Body of pancreas (tissue), 4 donors: ENCODE measurements at regions not wholly inside any gene's neighbourhood (a gene's known extent, or its start where the extent isn't known, plus 50 kb on each side); places are given as distances from the start of the nearest gene placed in this dataset.

Experiments
- ATAC-seq: fragments of 150-250 bp; one replicate; pipeline ENCODE4 v1.9.1; 2016
- DNase-seq, 4 donors: peaks; one replicate each; pipeline ENCODE4 v3.0.0-alpha.2; 2019
- H3K27ac ChIP-seq, 4 donors: fragments of 200-600 bp; sonication (generic); 1 replicate in 3 of 4; 2 replicates in 1 of 4; pipeline versions ENCODE4 v1.5.1 to v1.6.1; 2016 to 2019; ENCODE audit warnings: mild to moderate bottlenecking in 1 of 4, mixed read lengths in 1 of 4, moderate library complexity in 1 of 4
- H3K27me3 ChIP-seq, 2 donors: fragments of 200-600 bp; sonication (generic); one replicate each; pipeline ENCODE4 v1.6.0; 2016; ENCODE audit warnings: mild to moderate bottlenecking in 1 of 2
- H3K36me3 ChIP-seq, 2 donors: fragments of 200-600 bp; sonication (generic); replicated peaks in 1 of 2; 2 replicates each; pipeline ENCODE4 v1.5.1; 2016; ENCODE audit warnings: low read depth in 2 of 2; ENCODE audit not compliant: insufficient read depth in 1 of 2
- H3K4me1 ChIP-seq: fragments of 200-600 bp; sonication (generic); one replicate; pipeline ENCODE4 v1.6.0; 2016
- H3K4me3 ChIP-seq, 2 donors: fragments of 200-600 bp; sonication (generic); 1 replicate in 1 of 2; 2 replicates in 1 of 2; pipeline ENCODE4 v1.5.1; 2016 to 2019
- H3K9me3 ChIP-seq, 3 donors: fragments of 200-600 bp; sonication (generic); 1 replicate in 2 of 3; 2 replicates in 1 of 3; pipeline ENCODE4 v1.5.1; 2016
- POLR2A ChIP-seq, 3 donors: fragments of 450-650 bp; IDR thresholded peaks; one replicate each; pipeline ENCODE4 v1.6.1; 2016; ENCODE audit warnings: antibody characterized with exemption in 3 of 3, mild to moderate bottlenecking in 2 of 3
- WGBS, 2 donors: methylation state at CpG; one replicate each; pipeline ENCODE4 v1.1.5; 2017; 5-methylcytosine and 5-hydroxymethylcytosine counted together
- intact Hi-C: fragments of 100-400 bp; cut with DNase I; formaldehyde crosslinking; loops from one replicate; pipeline ENCODE4 v1.15.1; 2023
- TF ChIP-seq, protein P1 (sequence below), 7 experiments: fragments of 450-650 bp in 4 of 7; fragments of 200-600 bp in 3 of 7; sonication (generic) in 3 of 7; IDR thresholded peaks; one replicate each; pipeline ENCODE4 v1.5.1; 2016 to 2019; ENCODE audit warnings: antibody characterized with exemption in 7 of 7

DNA sequence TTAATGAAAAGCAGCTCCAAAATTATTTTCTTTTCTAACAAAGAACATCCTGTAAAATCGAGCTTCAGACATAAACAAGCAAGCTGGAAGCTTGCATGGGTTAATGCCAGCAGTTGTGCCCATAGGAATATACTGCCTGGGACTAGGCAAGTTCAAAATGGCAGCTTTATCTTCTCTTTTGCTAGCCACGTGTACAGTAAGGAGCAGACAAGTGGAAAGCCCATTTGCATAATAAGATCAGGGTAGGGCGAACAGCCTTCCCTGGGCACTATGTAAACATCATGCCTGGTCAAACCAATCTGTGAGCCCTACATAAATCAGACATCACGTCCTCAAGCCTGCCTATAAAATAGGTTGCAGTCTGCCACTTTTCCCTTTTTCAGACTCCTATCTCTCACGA, 489.7 kb downstream of the RFC3 start:
- H3K36me3 ChIP-seq: no peaks in the 10 kb centered on the region
- no peak overlapping the region for H3K27ac ChIP-seq
- WGBS, 2 donors: 53 to 57% methylated on average over 5 of the region's 5 CpGs
- ATAC-seq (no peak), DNase-seq (no peak)
- H3K27me3 ChIP-seq: no peaks in the 10 kb centered on the region
- H3K9me3 ChIP-seq: no peaks in the 10 kb centered on the region
- H3K4me3 ChIP-seq: no peak overlapping the region
- TF ChIP-seq POLR2A (IDR thresholded peaks at IDR 0.05): no peak
- TF ChIP-seq, protein P1, sequence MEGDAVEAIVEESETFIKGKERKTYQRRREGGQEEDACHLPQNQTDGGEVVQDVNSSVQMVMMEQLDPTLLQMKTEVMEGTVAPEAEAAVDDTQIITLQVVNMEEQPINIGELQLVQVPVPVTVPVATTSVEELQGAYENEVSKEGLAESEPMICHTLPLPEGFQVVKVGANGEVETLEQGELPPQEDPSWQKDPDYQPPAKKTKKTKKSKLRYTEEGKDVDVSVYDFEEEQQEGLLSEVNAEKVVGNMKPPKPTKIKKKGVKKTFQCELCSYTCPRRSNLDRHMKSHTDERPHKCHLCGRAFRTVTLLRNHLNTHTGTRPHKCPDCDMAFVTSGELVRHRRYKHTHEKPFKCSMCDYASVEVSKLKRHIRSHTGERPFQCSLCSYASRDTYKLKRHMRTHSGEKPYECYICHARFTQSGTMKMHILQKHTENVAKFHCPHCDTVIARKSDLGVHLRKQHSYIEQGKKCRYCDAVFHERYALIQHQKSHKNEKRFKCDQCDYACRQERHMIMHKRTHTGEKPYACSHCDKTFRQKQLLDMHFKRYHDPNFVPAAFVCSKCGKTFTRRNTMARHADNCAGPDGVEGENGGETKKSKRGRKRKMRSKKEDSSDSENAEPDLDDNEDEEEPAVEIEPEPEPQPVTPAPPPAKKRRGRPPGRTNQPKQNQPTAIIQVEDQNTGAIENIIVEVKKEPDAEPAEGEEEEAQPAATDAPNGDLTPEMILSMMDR (IDR thresholded peaks at IDR 0.05): no peak
- no peaks in the 10 kb centered on the region for H3K4me1 ChIP-seq
- intact Hi-C loops: no loop called here

DNA sequence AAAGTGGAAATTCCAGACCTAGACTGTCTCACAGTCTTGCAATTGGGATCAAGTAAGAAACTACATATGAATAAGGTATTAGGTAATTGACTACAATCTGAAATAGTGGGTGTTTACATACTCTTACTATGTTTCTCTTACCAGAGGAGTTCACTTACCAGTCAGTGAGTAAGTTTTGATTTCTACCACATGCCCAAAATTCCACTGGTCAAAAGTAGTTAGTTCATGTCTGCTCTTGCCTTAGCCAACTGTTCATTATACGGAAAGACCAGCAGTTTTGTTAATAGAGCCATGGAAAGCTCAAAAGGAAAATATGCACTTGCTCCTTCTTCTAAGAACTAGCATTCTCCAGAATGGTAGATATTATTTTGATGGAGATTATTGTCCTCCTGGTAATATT, 490.8 kb downstream of the RFC3 start:
- ATAC-seq (no peak), DNase-seq (no peak)
- TF ChIP-seq, protein P1 (IDR thresholded peaks at IDR 0.05): no peak
- no peak for TF ChIP-seq POLR2A (IDR thresholded peaks at IDR 0.05)
- intact Hi-C loops: no loop called here
- Histone ChIP-seq H3K27me3 (no peaks in the 10 kb centered on the region), H3K9me3 (no peaks in the 10 kb centered on the region), H3K4me3 (no peak overlapping the region), H3K36me3 (no peaks in the 10 kb centered on the region), H3K4me1 (no peaks in the 10 kb centered on the region), H3K27ac (no peak overlapping the region)
- WGBS, 2 donors: 81 to 88% methylated on average over 1 of the region's 1 CpG

DNA sequence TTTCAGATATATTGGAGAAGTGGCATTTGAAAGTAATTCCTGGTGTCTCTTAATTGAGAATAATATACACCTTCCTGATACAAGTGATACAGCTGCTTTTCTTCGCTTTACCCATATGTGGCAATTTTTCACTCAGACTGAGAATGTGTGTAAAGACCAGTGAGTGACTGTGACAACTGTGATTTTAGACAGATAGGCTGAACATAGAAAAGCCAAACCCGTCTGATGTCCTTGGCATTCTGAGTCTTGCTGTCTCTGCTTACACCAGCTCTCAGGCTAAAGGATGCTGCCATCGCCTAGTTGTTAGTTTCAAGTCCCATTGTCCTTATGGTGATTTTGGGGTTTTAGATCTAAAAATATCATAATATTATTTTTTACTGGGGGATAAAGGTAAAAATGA, 492.6 kb downstream of the RFC3 start:
- intact Hi-C loops: no loop called here
- Histone ChIP-seq H3K36me3 (no peaks in the 10 kb centered on the region), H3K27ac (no peak overlapping the region), H3K9me3 (no peaks in the 10 kb centered on the region), H3K27me3 (no peaks in the 10 kb centered on the region), H3K4me1 (no peaks in the 10 kb centered on the region), H3K4me3 (no peak overlapping the region)
- WGBS, 2 donors: 81 to 91% methylated on average over 3 of the region's 3 CpGs
- no peak for DNase-seq
- ATAC-seq: no peak
- no peak for TF ChIP-seq POLR2A (IDR thresholded peaks at IDR 0.05)
- TF ChIP-seq, protein P1 (IDR thresholded peaks at IDR 0.05): no peak

DNA sequence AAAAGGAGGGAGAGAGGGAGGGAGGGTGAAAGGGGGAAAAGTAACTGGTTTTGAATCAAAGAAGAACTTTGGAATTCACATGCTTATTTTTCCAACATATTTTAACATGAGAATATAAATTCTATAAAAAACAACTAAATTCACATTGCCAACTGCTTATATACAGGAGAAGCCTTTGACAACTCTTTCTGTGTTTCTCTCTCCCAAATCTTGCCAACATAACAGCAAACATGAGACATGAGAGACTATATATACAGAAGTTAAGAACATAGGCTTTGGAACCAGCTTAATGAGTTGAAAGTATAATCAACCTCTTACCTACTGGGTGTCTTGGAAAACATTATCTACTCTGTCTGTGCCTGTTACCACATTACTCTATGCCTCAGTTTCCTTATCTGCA, 493.3 kb downstream of the RFC3 start:
- Histone ChIP-seq H3K27ac (no peak overlapping the region), H3K4me3 (no peak overlapping the region), H3K27me3 (no peaks in the 10 kb centered on the region), H3K36me3 (no peaks in the 10 kb centered on the region), H3K4me1 (no peaks in the 10 kb centered on the region), H3K9me3 (no peaks in the 10 kb centered on the region)
- ATAC-seq (no peak), DNase-seq (no peak)
- intact Hi-C loops: no loop called here
- TF ChIP-seq, protein P1 (IDR thresholded peaks at IDR 0.05): no peak
- no peak for TF ChIP-seq POLR2A (IDR thresholded peaks at IDR 0.05)

DNA sequence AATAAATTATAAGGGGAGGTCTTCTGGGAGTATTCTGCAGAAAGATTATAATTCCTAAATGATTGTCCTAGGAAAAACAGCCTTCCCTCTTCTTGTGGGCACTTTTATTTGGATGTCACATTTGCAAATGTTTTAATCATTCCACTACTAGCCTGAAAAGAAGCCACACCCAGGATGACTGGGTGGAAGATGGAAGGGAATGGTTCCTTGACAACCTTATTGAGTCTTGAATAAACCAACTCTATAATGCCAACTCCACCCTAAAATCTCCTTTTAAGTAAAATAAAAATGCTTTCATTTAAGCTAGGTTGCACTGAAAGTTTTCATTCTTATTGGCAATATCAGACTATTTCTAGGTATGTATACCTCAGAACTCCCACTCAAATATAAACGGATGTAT, 494.6 kb downstream of the RFC3 start:
- Histone ChIP-seq H3K9me3 (no peaks in the 10 kb centered on the region), H3K36me3 (no peaks in the 10 kb centered on the region), H3K4me1 (no peaks in the 10 kb centered on the region), H3K4me3 (no peak overlapping the region), H3K27me3 (no peaks in the 10 kb centered on the region), H3K27ac (no peak overlapping the region)
- DNase-seq (no peak), ATAC-seq (no peak)
- TF ChIP-seq, protein P1 (IDR thresholded peaks at IDR 0.05): no peak
- no peak for TF ChIP-seq POLR2A (IDR thresholded peaks at IDR 0.05)
- 87 to 88% methylated on average over 1 of the region's 1 CpG for WGBS, 2 donors
- intact Hi-C loops: no loop called here
